HEK293T (cell line): ENCODE measurements at regions not wholly inside any gene's neighbourhood (a gene's known extent, or its start where the extent isn't known, plus 50 kb on each side); places are given as distances from the start of the nearest gene placed in this dataset.

Experiments
- BHLHE40 ChIP-seq: fragments of 450-650 bp; IDR thresholded peaks from 2 replicates; pipeline ENCODE4 v1.6.1; 2016; ENCODE audit warnings: mild to moderate bottlenecking, moderate library complexity, borderline replicate concordance
- CTBP1 ChIP-seq: fragments of 450-650 bp; IDR thresholded peaks from 2 replicates; pipeline ENCODE4 v1.6.1; 2016; ENCODE audit warnings: borderline replicate concordance
- ELF4 ChIP-seq: fragments of 450-650 bp; IDR thresholded peaks from 2 replicates; pipeline ENCODE4 v1.6.1; 2017; ENCODE audit warnings: antibody characterized with exemption
- FOXA1 ChIP-seq: fragments of 450-650 bp; IDR thresholded peaks from 2 replicates; pipeline ENCODE4 v1.6.1; 2016; ENCODE audit warnings: mild to moderate bottlenecking
- FOXM1 ChIP-seq: fragments of 450-650 bp; IDR thresholded peaks from 2 replicates; pipeline ENCODE4 v1.6.1; 2017; ENCODE audit warnings: mild to moderate bottlenecking, borderline replicate concordance
- L3MBTL2 ChIP-seq: fragments of 450-650 bp; conservative IDR thresholded peaks from 2 replicates; pipeline ENCODE4 v1.6.1; 2016; ENCODE audit warnings: mild to moderate bottlenecking
- SP1 ChIP-seq: fragments of 450-650 bp; IDR thresholded peaks from 2 replicates; pipeline ENCODE4 v1.6.1; 2017
- SUZ12 ChIP-seq: fragments of 450-650 bp; IDR thresholded peaks from 2 replicates; pipeline ENCODE4 v1.6.1; 2016; ENCODE audit warnings: mild to moderate bottlenecking
- ZNF384 ChIP-seq: fragments of 450-650 bp; IDR thresholded peaks from 2 replicates; pipeline ENCODE4 v1.6.1; 2016
- TF ChIP-seq, protein P1 (sequence below): fragments of 450-650 bp; IDR thresholded peaks from 2 replicates; pipeline ENCODE4 v1.6.1; 2016

DNA sequence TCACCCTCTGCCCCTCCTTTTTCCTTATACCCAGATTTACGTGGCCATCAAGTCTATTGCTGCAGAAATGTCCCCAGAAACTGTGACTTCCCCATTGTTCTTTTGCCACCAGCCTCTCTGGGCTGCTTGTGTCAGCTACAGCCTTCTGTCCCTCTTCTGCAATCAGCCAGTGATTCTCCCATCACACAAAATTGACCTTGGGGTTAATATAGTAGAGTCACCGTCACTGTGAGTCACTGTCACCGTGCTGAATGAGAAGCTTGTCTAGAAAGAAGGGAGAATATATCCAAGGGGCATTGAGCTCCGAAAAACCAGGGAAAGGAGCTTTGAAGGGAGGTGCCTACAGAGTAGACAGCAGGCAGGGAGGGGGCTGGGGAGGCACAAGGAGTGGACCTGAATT, 290.5 kb downstream of the HAPSTR1 start:
- TF ChIP-seq ELF4 (no peak), L3MBTL2 (no peak), FOXA1 (no peak), ZNF384 (no peak), CTBP1 (no peak), BHLHE40 (no peak), FOXM1 (no peak), SUZ12 (no peak), SP1 (no peak)
- TF ChIP-seq, protein P1, sequence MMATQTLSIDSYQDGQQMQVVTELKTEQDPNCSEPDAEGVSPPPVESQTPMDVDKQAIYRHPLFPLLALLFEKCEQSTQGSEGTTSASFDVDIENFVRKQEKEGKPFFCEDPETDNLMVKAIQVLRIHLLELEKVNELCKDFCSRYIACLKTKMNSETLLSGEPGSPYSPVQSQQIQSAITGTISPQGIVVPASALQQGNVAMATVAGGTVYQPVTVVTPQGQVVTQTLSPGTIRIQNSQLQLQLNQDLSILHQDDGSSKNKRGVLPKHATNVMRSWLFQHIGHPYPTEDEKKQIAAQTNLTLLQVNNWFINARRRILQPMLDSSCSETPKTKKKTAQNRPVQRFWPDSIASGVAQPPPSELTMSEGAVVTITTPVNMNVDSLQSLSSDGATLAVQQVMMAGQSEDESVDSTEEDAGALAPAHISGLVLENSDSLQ = no peak
